HG02852 (cell line): ENCODE measurements at regions not wholly inside any gene's neighbourhood (a gene's known extent, or its start where the extent isn't known, plus 50 kb on each side); places are given as distances from the start of the nearest gene placed in this dataset.
A peak's percentile ranks its signal among the peaks of the same experiment; 100 is the strongest.
"Not testable (repeated sequence)": the region's sequence is repeated elsewhere in the genome, so short reads cannot be mapped to it uniquely, and the experiment has no call there.

Experiments
- ATAC-seq: cut with Tn5 transposase; IDR thresholded peaks from one replicate; pipeline ENCODE4 v1.9.1; 2021; ENCODE audit warnings: mild to moderate bottlenecking, moderate library complexity; ENCODE audit not compliant: unreplicated experiment

GRCh38 chr10:57961487-57961886 lies 306.2 kb downstream of the IPMK start:
- no peak for ATAC-seq

- no peak for ATAC-seq
Observed at GRCh38 chr10:57960406-57960805, 307.3 kb downstream of the IPMK start.

- ATAC-seq: no peak
Observed at GRCh38 chr10:57959318-57960006, 308.2 kb downstream of the IPMK start.

- ATAC-seq: no peak
Observed at GRCh38 chr10:57955076-57955475, 312.6 kb downstream of the IPMK start.

- no peak for ATAC-seq
Observed at GRCh38 chr10:57952741-57953140, 315.0 kb downstream of the IPMK start.

- no peak for ATAC-seq
Observed at GRCh38 chr10:57950442-57950974, 317.2 kb downstream of the IPMK start.

- no peak for ATAC-seq
Observed at GRCh38 chr10:57948796-57949195, 318.9 kb downstream of the IPMK start.

GRCh38 chr10:57946833-57947232 lies 320.9 kb downstream of the IPMK start:
- ATAC-seq: no peak

- no peak for ATAC-seq
Observed at GRCh38 chr10:57943701-57944100, 324.0 kb downstream of the IPMK start.

GRCh38 chr10:57925045-57925444 lies 342.6 kb downstream of the IPMK start:
- ATAC-seq: peak; percentile 51

GRCh38 chr10:57921140-57921539 lies 346.6 kb downstream of the IPMK start:
- ATAC-seq: no peak

- ATAC-seq: no peak
Observed at GRCh38 chr10:57919864-57920263, 347.8 kb downstream of the IPMK start.

- ATAC-seq: no peak
Observed at GRCh38 chr10:57917019-57917418, 350.7 kb downstream of the IPMK start.

GRCh38 chr10:57905861-57906260 lies 361.8 kb downstream of the IPMK start:
- no peak for ATAC-seq

- no peak for ATAC-seq
Observed at GRCh38 chr10:57905010-57905409, 362.7 kb downstream of the IPMK start.

- no peak for ATAC-seq
Observed at GRCh38 chr10:57898231-57898630, 369.5 kb downstream of the IPMK start.

- ATAC-seq: no peak
Observed at GRCh38 chr10:57897611-57898010, 370.1 kb downstream of the IPMK start.

GRCh38 chr10:57894361-57894760 lies 373.3 kb downstream of the IPMK start:
- ATAC-seq: no peak

- no peak for ATAC-seq
Observed at GRCh38 chr10:57891201-57892006, 376.3 kb downstream of the IPMK start.

- ATAC-seq: no peak
Observed at GRCh38 chr10:57890691-57891090, 377.0 kb downstream of the IPMK start.

- not testable (repeated sequence) for ATAC-seq
Observed at GRCh38 chr10:57885618-57885968, 382.1 kb downstream of the IPMK start.

GRCh38 chr10:57884965-57885617 lies 382.6 kb downstream of the IPMK start:
- no peak for ATAC-seq
